Mesendoderm (in vitro differentiated cells): ENCODE measurements at regions not wholly inside any gene's neighbourhood (a gene's known extent, or its start where the extent isn't known, plus 50 kb on each side); places are given as distances from the start of the nearest gene placed in this dataset.

ENCODE experiments used
- DNase-seq: peaks from one replicate; pipeline ENCODE4 v3.0.0; 2013
- H2AK5ac ChIP-seq: 2 replicates; pipeline ENCODE4 v1.6.1; 2013; ENCODE audit warnings: low read length, inconsistent platforms
- H2BK120ac ChIP-seq: 2 replicates; pipeline ENCODE4 v1.6.1; 2013; ENCODE audit warnings: low read depth, mild to moderate bottlenecking, low read length, moderate library complexity, mixed read lengths
- H2BK15ac ChIP-seq: replicated peaks from 2 replicates; pipeline ENCODE4 v1.6.1; 2013; ENCODE audit warnings: low read depth, mild to moderate bottlenecking, moderate library complexity
- H2BK5ac ChIP-seq: 2 replicates; pipeline ENCODE4 v1.6.1; 2013; ENCODE audit warnings: low read length, inconsistent platforms
- H3K18ac ChIP-seq: 2 replicates; pipeline ENCODE4 v1.6.1; 2013; ENCODE audit warnings: mild to moderate bottlenecking, low read length, mixed read lengths
- H3K23ac ChIP-seq: one replicate; pipeline ENCODE4 v1.6.1; 2013; ENCODE audit warnings: low read length
- H3K27ac ChIP-seq: 2 replicates; pipeline ENCODE4 v1.5.1; 2013; ENCODE audit warnings: low read depth, mild to moderate bottlenecking, inconsistent platforms, low read length, moderate library complexity
- H3K27me3 ChIP-seq: 2 replicates; pipeline ENCODE4 v1.6.1; 2013; ENCODE audit warnings: low read length, control low read depth, mild to moderate bottlenecking, inconsistent platforms; ENCODE audit not compliant: insufficient read depth, poor library complexity
- H3K36me3 ChIP-seq: 2 replicates; pipeline ENCODE4 v1.6.1; 2013; ENCODE audit warnings: low read length, inconsistent platforms; ENCODE audit not compliant: control insufficient read depth, insufficient read depth
- H3K4ac ChIP-seq: one replicate; pipeline ENCODE4 v1.6.1; 2013; ENCODE audit warnings: low read depth, mild to moderate bottlenecking, low read length, moderate library complexity
- H3K4me1 ChIP-seq: 2 replicates; pipeline ENCODE4 v1.6.1; 2013; ENCODE audit warnings: low read depth, low read length, inconsistent platforms; ENCODE audit not compliant: control insufficient read depth
- H3K4me2 ChIP-seq: 2 replicates; pipeline ENCODE4 v1.6.1; 2013; ENCODE audit warnings: low read length
- H3K4me3 ChIP-seq: 2 replicates; pipeline ENCODE4 v1.5.1; 2013; ENCODE audit warnings: mild to moderate bottlenecking, low read length
- H3K56ac ChIP-seq: one replicate; pipeline ENCODE4 v1.6.1; 2013; ENCODE audit warnings: low read length
- H3K79me1 ChIP-seq: 2 replicates; pipeline ENCODE4 v1.6.1; 2013; ENCODE audit warnings: low read length, inconsistent platforms
- H3K79me2 ChIP-seq: 2 replicates; pipeline ENCODE4 v1.6.1; 2013; ENCODE audit warnings: mild to moderate bottlenecking, low read length; ENCODE audit not compliant: control insufficient read depth, insufficient read depth
- H3K9ac ChIP-seq: 2 replicates; pipeline ENCODE4 v1.6.1; 2013; ENCODE audit warnings: low read length, inconsistent platforms
- H4K5ac ChIP-seq: one replicate; pipeline ENCODE4 v1.6.1; 2013; ENCODE audit warnings: low read length
- H4K8ac ChIP-seq: one replicate; pipeline ENCODE4 v1.6.1; 2013; ENCODE audit warnings: low read depth, mild to moderate bottlenecking, control low read depth, low read length, moderate library complexity
- WGBS: extraction: QIAGEN DNeasy Blood & Tissue Kit; methylation state at CpG from one replicate; pipeline ENCODE4 v1.1.7; 2013; ENCODE audit warnings: low lambda C conversion rate, missing lambda C conversion rate; ENCODE audit not compliant: insufficient coverage; ENCODE audit errors: extremely low coverage; 5-methylcytosine and 5-hydroxymethylcytosine counted together

GRCh38 chr10:53700278-53700677 lies 927.7 kb upstream of the MBL2 start:
- no peak overlapping the region for H3K56ac ChIP-seq
- H3K4me3 ChIP-seq = no peak overlapping the region
- H3K4me2 ChIP-seq = no peak overlapping the region
- no peak overlapping the region for H3K4ac ChIP-seq
- H4K8ac ChIP-seq = no peak overlapping the region
- no peak for DNase-seq
- H3K4me1 ChIP-seq = no peaks in the 10 kb centered on the region
- H2BK120ac ChIP-seq = no peak overlapping the region
- no peaks in the 10 kb centered on the region for H3K79me1 ChIP-seq
- no peaks in the 10 kb centered on the region for H3K36me3 ChIP-seq
- no peak overlapping the region for H2BK15ac ChIP-seq
- no CpG with 5 or more reads among the region's 6 CpGs for WGBS
- H2AK5ac ChIP-seq = no peak overlapping the region
- H3K23ac ChIP-seq = no peak overlapping the region
- no peak overlapping the region for H3K27ac ChIP-seq
- no peak overlapping the region for H2BK5ac ChIP-seq
- H3K9ac ChIP-seq = no peak overlapping the region
- H3K27me3 ChIP-seq = no peaks in the 10 kb centered on the region
- H3K79me2 ChIP-seq = no peaks in the 10 kb centered on the region
- H3K18ac ChIP-seq = no peak overlapping the region
- H4K5ac ChIP-seq = peak overlapping the region; percentile 3

- Histone ChIP-seq H3K9ac (no peak overlapping the region), H3K4me3 (no peak overlapping the region), H3K79me1 (no peaks in the 10 kb centered on the region), H2BK15ac (no peak overlapping the region), H3K4ac (no peak overlapping the region), H4K5ac (no peak overlapping the region), H3K18ac (no peak overlapping the region), H3K36me3 (no peaks in the 10 kb centered on the region), H4K8ac (no peak overlapping the region), H3K4me1 (no peaks in the 10 kb centered on the region), H2AK5ac (no peak overlapping the region), H3K23ac (no peak overlapping the region), H3K27ac (no peak overlapping the region), H3K27me3 (no peaks in the 10 kb centered on the region), H2BK120ac (no peak overlapping the region), H3K79me2 (no peaks in the 10 kb centered on the region), H2BK5ac (no peak overlapping the region), H3K4me2 (no peak overlapping the region), H3K56ac (no peak overlapping the region)
- no CpG with 5 or more reads among the region's 3 CpGs for WGBS
- DNase-seq = no peak
Observed at GRCh38 chr10:53699684-53700083, 927.1 kb upstream of the MBL2 start.

- WGBS = no CpG with 5 or more reads among the region's 5 CpGs
Observed at GRCh38 chr10:53699231-53699630, 926.6 kb upstream of the MBL2 start.

GRCh38 chr10:53697038-53697437 lies 924.5 kb upstream of the MBL2 start:
- Histone ChIP-seq H2BK15ac (no peak overlapping the region), H3K18ac (peak overlapping the region; percentile 18), H4K5ac (no peak overlapping the region), H3K4me1 (no peaks in the 10 kb centered on the region), H3K4me3 (no peak overlapping the region), H3K36me3 (no peaks in the 10 kb centered on the region), H3K4me2 (no peak overlapping the region), H2BK5ac (no peak overlapping the region), H3K23ac (no peak overlapping the region), H3K9ac (no peak overlapping the region), H3K27me3 (no peaks in the 10 kb centered on the region), H2BK120ac (no peak overlapping the region), H3K56ac (no peak overlapping the region), H2AK5ac (no peak overlapping the region), H3K79me2 (no peaks in the 10 kb centered on the region), H4K8ac (no peak overlapping the region), H3K4ac (no peak overlapping the region), H3K27ac (no peak overlapping the region), H3K79me1 (no peaks in the 10 kb centered on the region)
- no CpG with 5 or more reads among the region's 2 CpGs for WGBS
- DNase-seq = peak; percentile 93

More at GRCh38 chr10:53699231-53699630, 926.6 kb upstream of the MBL2 start:
- no peaks in the 10 kb centered on the region for H3K79me1 ChIP-seq
- H3K27ac ChIP-seq = no peak overlapping the region
- H3K4ac ChIP-seq = no peak overlapping the region
- no peak overlapping the region for H3K18ac ChIP-seq
- no peak overlapping the region for H4K5ac ChIP-seq
- no peaks in the 10 kb centered on the region for H3K36me3 ChIP-seq
- no peak overlapping the region for H3K4me2 ChIP-seq
- H2AK5ac ChIP-seq = no peak overlapping the region
- H3K27me3 ChIP-seq = no peaks in the 10 kb centered on the region
- no peak overlapping the region for H4K8ac ChIP-seq
- H2BK15ac ChIP-seq = no peak overlapping the region
- no peak overlapping the region for H2BK120ac ChIP-seq
- H3K4me1 ChIP-seq = no peaks in the 10 kb centered on the region
- no peak overlapping the region for H2BK5ac ChIP-seq
- no peak overlapping the region for H3K9ac ChIP-seq
- H3K56ac ChIP-seq = no peak overlapping the region
- H3K4me3 ChIP-seq = no peak overlapping the region
- H3K79me2 ChIP-seq = no peaks in the 10 kb centered on the region
- no peak for DNase-seq
- H3K23ac ChIP-seq = no peak overlapping the region

- DNase-seq = peak; percentile 7
- Histone ChIP-seq H3K4me3 (no peak overlapping the region), H3K4me2 (no peak overlapping the region), H3K9ac (no peak overlapping the region), H2BK5ac (no peak overlapping the region), H3K27me3 (no peaks in the 10 kb centered on the region), H3K79me1 (no peaks in the 10 kb centered on the region), H3K4ac (no peak overlapping the region), H3K4me1 (no peaks in the 10 kb centered on the region), H3K18ac (no peak overlapping the region), H2BK15ac (no peak overlapping the region), H2BK120ac (no peak overlapping the region), H2AK5ac (no peak overlapping the region), H3K36me3 (no peaks in the 10 kb centered on the region), H3K79me2 (no peaks in the 10 kb centered on the region), H4K8ac (no peak overlapping the region), H4K5ac (no peak overlapping the region), H3K23ac (no peak overlapping the region), H3K56ac (no peak overlapping the region), H3K27ac (no peak overlapping the region)
- no CpG with 5 or more reads among the region's 5 CpGs for WGBS
Observed at GRCh38 chr10:53690524-53691240, 918.1 kb upstream of the MBL2 start.

GRCh38 chr10:53687800-53688199 lies 915.2 kb upstream of the MBL2 start:
- Histone ChIP-seq H3K36me3 (no peaks in the 10 kb centered on the region), H3K27ac (no peak overlapping the region), H2AK5ac (no peak overlapping the region), H3K4me1 (no peaks in the 10 kb centered on the region), H3K23ac (no peak overlapping the region), H3K4me2 (no peak overlapping the region), H2BK15ac (no peak overlapping the region), H3K79me2 (no peaks in the 10 kb centered on the region), H4K8ac (no peak overlapping the region), H3K9ac (no peak overlapping the region), H4K5ac (no peak overlapping the region), H2BK5ac (no peak overlapping the region), H3K56ac (no peak overlapping the region), H3K4ac (no peak overlapping the region), H3K18ac (no peak overlapping the region), H3K27me3 (no peaks in the 10 kb centered on the region), H3K79me1 (no peaks in the 10 kb centered on the region), H3K4me3 (no peak overlapping the region), H2BK120ac (no peak overlapping the region)
- DNase-seq = no peak
- no CpG with 5 or more reads among the region's 1 CpG for WGBS
